ENCODE measurements at regions not wholly inside any gene's neighbourhood (a gene's known extent, or its start where the extent isn't known, plus 50 kb on each side); places are given as distances from the start of the nearest gene placed in this dataset.

DNA sequence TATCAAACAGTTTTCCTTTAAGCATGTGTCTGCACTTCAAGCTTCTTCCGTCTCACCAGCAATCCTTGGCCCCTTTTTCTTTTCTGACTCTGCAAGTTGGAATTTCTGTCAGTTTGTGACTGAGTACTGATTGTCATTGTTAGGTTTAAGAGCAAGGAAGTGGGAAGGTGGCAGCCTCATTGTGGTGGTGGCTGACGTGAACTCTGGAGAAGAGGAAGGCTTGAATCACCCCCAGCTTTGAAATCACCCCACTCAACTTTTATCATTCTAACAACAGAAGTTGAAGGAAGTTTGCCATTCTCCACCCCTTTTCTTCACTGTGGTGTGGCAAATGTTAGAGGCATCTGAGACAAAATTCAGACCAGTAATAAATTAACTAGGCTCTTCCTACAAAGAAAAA is 231.6 kb upstream of the AGTR1 start:
- no peaks in the 10 kb centered on the region for H3K27me3 Mint-ChIP-seq (ENCODE audit: unreplicated experiment)
- no peak overlapping the region for H3K4me3 Mint-ChIP-seq (ENCODE audit: unreplicated experiment)
- no peaks in the 10 kb centered on the region for H3K36me3 Mint-ChIP-seq (ENCODE audit: unreplicated experiment)
- DNase-seq, result no peak
- no peaks in the 10 kb centered on the region for H3K4me1 Mint-ChIP-seq (ENCODE audit: low read depth, unreplicated experiment)
- H3K9me3 Mint-ChIP-seq (ENCODE audit: unreplicated experiment), result no peaks in the 10 kb centered on the region
- TF ChIP-seq, protein P1, sequence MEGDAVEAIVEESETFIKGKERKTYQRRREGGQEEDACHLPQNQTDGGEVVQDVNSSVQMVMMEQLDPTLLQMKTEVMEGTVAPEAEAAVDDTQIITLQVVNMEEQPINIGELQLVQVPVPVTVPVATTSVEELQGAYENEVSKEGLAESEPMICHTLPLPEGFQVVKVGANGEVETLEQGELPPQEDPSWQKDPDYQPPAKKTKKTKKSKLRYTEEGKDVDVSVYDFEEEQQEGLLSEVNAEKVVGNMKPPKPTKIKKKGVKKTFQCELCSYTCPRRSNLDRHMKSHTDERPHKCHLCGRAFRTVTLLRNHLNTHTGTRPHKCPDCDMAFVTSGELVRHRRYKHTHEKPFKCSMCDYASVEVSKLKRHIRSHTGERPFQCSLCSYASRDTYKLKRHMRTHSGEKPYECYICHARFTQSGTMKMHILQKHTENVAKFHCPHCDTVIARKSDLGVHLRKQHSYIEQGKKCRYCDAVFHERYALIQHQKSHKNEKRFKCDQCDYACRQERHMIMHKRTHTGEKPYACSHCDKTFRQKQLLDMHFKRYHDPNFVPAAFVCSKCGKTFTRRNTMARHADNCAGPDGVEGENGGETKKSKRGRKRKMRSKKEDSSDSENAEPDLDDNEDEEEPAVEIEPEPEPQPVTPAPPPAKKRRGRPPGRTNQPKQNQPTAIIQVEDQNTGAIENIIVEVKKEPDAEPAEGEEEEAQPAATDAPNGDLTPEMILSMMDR (IDR thresholded peaks at IDR 0.05; ENCODE audit: partially characterized antibody, unreplicated experiment), result no peak
- H3K27ac Mint-ChIP-seq (ENCODE audit: unreplicated experiment), result no peak overlapping the region

GRCh38 chr3:148466980-148467740 is 230.5 kb upstream of the AGTR1 start:
- Mint-ChIP-seq H3K9me3 (ENCODE audit: unreplicated experiment) (no peaks in the 10 kb centered on the region), H3K4me1 (ENCODE audit: low read depth, unreplicated experiment) (no peaks in the 10 kb centered on the region), H3K27ac (ENCODE audit: unreplicated experiment) (no peak overlapping the region), H3K4me3 (ENCODE audit: unreplicated experiment) (no peak overlapping the region), H3K27me3 (ENCODE audit: unreplicated experiment) (no peaks in the 10 kb centered on the region), H3K36me3 (ENCODE audit: unreplicated experiment) (no peaks in the 10 kb centered on the region)
- DNase-seq, result no peak
- TF ChIP-seq, protein P1 (IDR thresholded peaks at IDR 0.05; ENCODE audit: partially characterized antibody, unreplicated experiment), result no peak

DNA sequence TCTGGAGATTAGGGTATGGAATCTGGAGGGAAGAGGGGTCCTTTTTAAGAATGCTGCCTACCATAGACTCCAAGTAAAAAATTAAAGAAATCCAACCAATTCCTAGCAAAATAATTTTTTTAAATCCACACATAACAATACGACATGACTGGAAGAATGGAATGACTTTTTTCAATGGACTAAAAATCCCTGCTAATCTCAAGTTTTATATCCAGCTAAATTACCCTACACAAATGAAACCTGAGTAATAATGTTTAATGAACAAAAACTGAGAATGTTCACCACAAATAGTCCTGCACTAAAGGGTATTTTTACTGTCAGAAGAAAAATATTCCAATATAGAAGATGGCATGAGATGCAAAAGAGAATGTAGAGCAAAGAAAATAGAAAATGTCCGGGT is 220.3 kb upstream of the AGTR1 start:
- Mint-ChIP-seq H3K27ac (ENCODE audit: unreplicated experiment) (no peak overlapping the region), H3K27me3 (ENCODE audit: unreplicated experiment) (no peaks in the 10 kb centered on the region), H3K36me3 (ENCODE audit: unreplicated experiment) (no peaks in the 10 kb centered on the region), H3K4me3 (ENCODE audit: unreplicated experiment) (no peak overlapping the region), H3K9me3 (ENCODE audit: unreplicated experiment) (peaks cover 6% of the 10 kb centered on the region), H3K4me1 (ENCODE audit: low read depth, unreplicated experiment) (no peaks in the 10 kb centered on the region)
- DNase-seq, result no peak
- TF ChIP-seq, protein P1 (IDR thresholded peaks at IDR 0.05; ENCODE audit: partially characterized antibody, unreplicated experiment), result no peak

- Mint-ChIP-seq H3K27me3 (ENCODE audit: unreplicated experiment) (no peaks in the 10 kb centered on the region), H3K4me3 (ENCODE audit: unreplicated experiment) (no peak overlapping the region), H3K27ac (ENCODE audit: unreplicated experiment) (no peak overlapping the region), H3K9me3 (ENCODE audit: unreplicated experiment) (no peaks in the 10 kb centered on the region), H3K4me1 (ENCODE audit: low read depth, unreplicated experiment) (no peaks in the 10 kb centered on the region), H3K36me3 (ENCODE audit: unreplicated experiment) (no peaks in the 10 kb centered on the region)
- TF ChIP-seq, protein P1 (IDR thresholded peaks at IDR 0.05; ENCODE audit: partially characterized antibody, unreplicated experiment), result no peak
- no peak for DNase-seq
Observed at GRCh38 chr3:148493631-148494030, 204.1 kb upstream of the AGTR1 start.

DNA sequence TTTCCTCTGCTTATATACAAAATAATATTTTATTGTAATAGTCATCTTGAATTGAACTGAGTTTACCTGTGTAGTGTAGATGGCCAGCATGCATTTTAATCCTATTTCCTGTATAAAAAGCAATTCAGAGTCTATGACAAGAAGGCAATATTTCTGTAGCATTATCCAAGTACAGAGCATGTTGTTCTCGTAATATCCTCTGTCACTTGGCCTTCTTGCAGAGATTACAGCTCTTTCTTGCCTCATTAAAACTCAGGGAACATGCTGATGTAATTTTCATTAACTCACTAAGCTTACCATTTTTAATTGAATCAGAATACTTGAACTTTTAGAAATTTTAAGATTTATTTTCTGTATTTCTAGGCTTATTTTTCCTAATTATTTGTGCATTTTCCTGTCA is 203.3 kb upstream of the AGTR1 start:
- Mint-ChIP-seq H3K36me3 (ENCODE audit: unreplicated experiment) (no peaks in the 10 kb centered on the region), H3K4me1 (ENCODE audit: low read depth, unreplicated experiment) (no peaks in the 10 kb centered on the region), H3K27me3 (ENCODE audit: unreplicated experiment) (no peaks in the 10 kb centered on the region), H3K9me3 (ENCODE audit: unreplicated experiment) (no peaks in the 10 kb centered on the region), H3K27ac (ENCODE audit: unreplicated experiment) (no peak overlapping the region), H3K4me3 (ENCODE audit: unreplicated experiment) (no peak overlapping the region)
- TF ChIP-seq, protein P1 (IDR thresholded peaks at IDR 0.05; ENCODE audit: partially characterized antibody, unreplicated experiment), result no peak
- DNase-seq, result no peak
